NCI-H1092 (cell line): ENCODE measurements at regions not wholly inside any gene's neighbourhood (a gene's known extent, or its start where the extent isn't known, plus 50 kb on each side); places are given as distances from the start of the nearest gene placed in this dataset.
"Not testable (repeated sequence)": the region's sequence is repeated elsewhere in the genome, so short reads cannot be mapped to it uniquely, and the experiment has no call there.

ENCODE experiments used
- DNase-seq: peaks from one replicate; lab custom pipeline; 2025; lab: John Stamatoyannopoulos, UW

DNA sequence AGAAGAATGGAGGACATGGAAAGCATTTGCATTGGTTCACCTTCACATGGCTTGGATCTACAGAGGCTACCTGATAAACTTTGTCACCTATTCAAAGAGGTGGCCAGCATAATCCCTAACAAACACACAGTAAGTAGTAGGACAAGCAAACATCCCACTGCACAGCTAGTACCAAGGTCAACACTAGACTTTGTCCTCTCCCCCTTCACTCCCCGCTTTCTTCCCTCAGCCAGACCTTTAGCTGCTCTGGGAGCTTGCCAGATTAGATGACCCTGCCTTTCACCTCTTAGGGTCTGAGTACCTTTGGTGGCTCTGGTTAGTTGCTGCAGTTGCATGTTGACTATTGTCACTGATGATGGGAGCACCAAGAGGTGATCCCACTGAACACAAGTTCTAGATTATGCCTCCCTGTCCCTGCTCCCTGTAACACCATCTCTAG, 211.3 kb downstream of the CCDC74A start:
- DNase-seq: not testable (repeated sequence)

GRCh38 chr2:131753640-131754561, 226.2 kb downstream of the CCDC74A start:
- DNase-seq: no peak

DNA sequence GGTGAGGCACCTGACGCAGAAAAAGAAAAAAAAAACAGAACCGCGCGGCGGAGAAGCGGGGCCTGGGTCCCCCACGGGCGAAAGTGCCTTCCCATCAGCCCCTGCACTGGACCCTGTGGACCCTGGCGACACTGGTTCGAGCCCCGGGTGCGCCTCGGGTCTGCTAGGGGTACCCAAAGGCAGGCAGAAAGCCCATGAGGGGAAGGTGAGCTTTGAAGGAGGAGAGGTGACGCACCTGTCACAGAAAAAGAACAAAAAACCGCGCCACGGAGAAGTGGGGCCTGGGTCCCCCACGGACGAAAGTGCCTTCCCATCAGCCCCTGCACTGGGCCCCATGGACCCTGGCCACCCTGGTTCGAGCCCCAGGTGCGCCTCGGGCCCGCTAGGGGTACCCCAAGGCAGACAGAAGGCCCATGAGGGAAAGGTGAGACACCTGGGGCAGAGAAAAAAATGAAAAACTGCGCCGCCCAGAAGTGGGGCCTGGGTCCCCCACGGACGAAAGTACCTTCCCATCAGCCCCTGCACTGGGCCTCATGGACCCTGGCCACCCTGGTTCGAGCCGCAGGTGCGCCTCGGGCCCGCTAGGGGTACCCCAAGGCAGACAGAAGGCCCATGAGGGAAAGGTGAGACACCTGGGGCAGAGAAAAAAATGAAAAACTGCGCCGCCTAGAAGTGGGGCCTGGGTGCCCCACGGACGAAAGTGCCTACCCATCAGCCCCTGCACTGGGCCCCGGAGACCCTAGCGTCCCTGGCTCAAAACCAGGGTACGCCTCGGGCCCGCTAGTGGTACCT, 227.4 kb downstream of the CCDC74A start:
- DNase-seq: no peak

DNA sequence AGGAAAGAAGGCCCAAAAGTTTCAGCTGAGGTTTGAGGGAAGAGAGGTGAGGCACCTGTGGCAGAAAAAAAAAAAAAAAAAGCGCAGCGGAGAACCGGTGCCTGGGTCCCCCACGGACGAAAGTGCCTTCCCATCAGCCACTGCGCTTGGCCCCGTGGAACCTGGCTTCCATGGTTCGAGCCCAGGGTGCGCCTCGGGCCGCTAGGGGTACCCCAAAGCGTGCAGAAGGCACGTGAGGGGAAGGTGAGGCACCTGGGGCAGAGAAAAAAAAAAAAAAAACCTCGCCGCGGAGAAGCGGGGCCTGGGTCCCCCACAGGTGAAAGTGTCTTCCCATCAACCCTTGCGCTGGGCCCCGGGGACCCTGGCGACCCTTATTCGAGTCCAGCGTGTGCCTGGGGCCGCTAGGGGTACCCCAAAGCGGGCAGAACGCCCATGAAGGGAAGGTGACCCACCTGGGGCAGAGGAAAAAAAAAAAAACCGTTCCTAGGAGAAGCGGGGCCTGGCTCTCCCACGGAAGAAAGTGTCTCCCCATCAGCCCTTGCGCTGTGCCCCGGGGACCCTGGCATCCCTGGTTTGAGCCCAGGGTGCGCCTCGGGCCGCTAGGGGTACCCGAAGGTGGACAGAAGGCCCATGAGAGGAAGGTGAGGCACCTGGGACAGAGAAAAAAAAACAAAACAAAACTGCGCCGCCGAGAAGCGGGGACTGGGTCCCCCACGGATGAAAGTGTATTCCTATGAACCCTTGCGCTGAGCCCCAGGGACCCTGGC, 228.6 kb downstream of the CCDC74A start:
- no peak for DNase-seq

DNA sequence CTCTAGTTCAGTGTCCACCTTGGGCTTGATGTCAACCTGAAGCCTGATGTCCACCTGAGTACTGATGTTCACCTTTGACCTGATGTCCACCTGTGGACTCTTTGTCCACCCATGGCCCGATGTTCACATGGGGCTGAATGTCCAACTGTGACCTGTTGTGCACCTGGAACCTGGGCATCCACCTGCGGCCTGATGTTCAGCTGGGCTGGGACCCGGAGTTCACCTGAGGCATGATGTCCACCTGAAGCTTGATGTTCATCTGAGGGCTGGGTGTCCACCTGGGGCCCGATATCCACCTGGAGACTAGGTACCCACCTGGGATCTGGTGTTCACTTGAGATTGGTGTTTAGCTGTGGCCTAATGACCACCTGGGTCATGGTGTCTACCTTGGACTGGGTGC, 231.3 kb downstream of the CCDC74A start:
- not testable (repeated sequence) for DNase-seq

GRCh38 chr2:131774955-131775555, 247.4 kb downstream of the CCDC74A start:
- DNase-seq: not testable (repeated sequence)

- not testable (repeated sequence) for DNase-seq
Observed at GRCh38 chr2:131775903-131776506, 248.3 kb downstream of the CCDC74A start.

DNA sequence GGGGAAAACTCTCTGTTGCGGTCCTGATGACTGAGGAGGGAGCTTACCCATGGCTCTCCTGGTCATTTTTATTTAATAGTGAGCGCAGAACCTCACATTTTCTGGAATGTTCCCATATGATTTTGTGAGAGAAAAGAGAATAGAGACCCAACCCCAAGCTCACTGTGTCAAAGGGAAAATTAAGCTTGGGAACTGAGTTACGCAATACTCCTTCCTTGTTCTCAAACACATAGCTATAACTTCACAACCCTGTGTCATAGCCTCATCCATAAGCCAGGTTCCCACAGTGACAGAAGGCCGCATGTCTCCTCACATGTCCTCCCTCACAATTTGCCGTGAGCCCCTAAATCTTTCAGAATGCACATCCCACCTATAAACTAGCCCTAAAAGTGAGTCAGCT, 252.8 kb downstream of the CCDC74A start:
- not testable (repeated sequence) for DNase-seq

- DNase-seq: no peak
Observed at GRCh38 chr2:131801210-131801744, 273.6 kb downstream of the CCDC74A start.

DNA sequence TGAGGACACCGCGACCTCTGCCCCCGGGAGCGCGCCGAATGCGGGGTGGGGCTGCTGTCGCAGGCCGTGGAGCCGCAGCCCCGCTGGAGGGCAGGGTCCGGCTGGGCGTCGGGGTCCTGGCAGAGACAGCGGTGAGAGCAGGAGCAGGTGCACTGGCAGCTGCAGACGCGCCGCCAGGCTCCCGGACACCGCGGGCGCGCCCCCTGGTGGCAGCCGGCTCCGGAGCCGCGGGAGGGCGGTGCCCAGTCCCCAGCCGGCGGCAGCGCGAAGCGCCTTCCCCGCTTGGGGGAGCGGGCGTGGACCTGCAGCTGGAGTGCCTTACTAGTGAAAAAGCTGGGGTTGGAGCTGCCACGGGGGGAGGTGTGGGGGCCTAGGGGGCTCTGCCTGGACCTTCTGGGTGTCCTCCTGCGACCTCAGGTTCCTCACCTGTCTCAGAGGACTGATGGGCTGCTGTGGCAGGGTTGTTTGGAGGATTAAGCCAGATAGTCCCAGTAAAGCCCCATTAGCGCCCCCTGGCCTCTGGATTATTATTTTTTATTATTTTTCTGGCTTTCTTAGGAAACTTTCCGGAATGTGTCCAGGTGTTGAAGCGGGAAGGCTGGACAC, 274.2 kb downstream of the CCDC74A start:
- not testable (repeated sequence) for DNase-seq

DNA sequence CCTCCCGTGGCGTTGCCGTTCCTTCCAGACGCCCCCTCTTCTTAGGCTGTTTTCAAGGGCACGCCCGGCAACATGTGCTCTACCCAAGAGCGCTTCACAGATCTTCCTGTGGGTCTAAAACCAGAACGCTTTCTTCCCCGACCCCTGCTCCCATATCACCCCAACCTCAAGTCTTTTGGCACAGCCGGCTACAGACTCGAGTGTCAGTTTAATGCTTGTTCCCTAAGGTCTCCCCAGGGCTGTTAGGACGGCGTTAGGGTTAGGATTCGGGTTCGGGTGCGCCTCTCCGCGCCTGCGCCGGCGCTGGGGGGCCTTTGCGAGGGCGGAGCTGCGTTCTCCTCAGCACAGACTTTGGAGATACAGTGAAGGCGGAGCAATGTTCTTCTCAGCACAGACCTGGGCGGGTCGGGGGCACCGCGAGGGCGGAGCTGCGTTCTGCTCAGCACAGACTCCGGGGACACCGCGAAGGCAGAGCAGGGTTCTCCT, 274.7 kb downstream of the CCDC74A start:
- DNase-seq: not testable (repeated sequence)

GRCh38 chr2:131803237-131803636, 275.5 kb downstream of the CCDC74A start:
- not testable (repeated sequence) for DNase-seq

DNA sequence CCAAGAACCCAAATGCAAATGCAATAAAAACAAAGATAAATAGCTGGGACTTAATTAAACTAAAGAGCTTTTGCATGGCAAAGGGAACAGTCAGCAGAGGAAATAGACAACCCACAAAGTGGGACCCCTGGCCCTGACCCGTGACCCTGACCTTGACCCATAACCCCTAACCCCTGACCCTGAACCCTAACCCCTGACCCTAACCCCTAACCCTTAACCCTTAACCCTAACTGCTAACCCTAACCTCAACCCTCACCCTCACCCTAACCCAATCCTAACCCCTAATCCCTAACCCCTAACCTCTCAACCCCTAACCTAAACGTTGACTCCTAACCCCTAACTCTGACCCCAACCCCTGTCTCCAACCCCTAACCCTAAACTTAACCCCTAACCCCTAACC, 284.9 kb downstream of the CCDC74A start:
- not testable (repeated sequence) for DNase-seq

DNA sequence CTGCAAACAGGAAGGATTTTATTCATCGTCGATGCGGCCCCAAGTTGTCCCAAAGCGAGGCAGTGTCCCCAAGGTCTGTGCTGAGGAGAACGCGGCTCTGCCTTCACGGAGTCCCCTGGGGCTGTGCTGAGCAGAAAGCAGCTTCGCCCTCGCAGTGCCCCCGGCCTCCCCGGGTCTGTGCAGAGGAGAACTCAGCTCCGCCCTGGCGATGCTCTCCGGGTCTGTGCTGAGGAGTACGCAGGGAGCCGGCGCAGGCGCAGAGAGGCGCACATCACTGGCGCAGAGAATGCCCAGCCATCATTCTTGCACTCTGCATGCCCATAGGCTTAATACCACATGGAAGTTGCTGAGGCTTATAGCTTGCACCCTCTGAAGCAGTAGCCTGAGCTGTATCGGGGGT, 285.7 kb downstream of the CCDC74A start:
- not testable (repeated sequence) for DNase-seq

DNA sequence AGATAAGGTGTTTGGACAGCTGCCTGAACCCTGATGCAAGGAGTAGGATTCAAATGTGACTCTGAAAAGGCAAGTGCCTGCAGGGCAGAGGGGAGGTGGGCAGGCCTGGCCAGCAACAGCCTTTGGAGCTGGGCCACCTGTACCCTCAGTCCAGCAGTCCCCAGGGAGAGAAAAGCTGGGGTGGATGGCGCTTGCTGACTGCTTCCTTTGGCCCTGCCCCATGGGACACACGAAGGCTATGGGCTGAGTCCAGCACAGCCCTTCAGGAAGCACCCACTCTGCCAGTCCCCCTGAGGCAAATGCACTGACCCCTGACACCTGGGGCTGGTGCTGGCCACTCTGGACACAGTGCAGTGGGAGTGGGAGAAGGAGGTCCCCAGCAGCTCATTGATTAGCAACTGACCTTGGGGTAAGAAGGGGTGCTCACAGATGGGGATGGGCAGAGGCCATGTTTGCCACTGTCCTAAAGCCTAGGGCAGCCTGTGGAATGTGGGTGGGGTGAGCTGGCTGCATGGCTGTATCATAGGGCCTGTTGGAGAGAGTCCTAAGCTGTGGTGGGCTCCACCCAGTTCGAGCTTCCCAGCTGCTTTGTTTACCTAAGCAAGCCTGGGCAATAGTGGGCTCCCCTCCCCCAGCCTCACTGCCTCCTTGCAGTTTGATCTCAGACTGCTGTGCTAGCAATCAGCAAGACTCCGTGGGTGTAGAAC, 290.7 kb downstream of the CCDC74A start:
- not testable (repeated sequence) for DNase-seq

DNA sequence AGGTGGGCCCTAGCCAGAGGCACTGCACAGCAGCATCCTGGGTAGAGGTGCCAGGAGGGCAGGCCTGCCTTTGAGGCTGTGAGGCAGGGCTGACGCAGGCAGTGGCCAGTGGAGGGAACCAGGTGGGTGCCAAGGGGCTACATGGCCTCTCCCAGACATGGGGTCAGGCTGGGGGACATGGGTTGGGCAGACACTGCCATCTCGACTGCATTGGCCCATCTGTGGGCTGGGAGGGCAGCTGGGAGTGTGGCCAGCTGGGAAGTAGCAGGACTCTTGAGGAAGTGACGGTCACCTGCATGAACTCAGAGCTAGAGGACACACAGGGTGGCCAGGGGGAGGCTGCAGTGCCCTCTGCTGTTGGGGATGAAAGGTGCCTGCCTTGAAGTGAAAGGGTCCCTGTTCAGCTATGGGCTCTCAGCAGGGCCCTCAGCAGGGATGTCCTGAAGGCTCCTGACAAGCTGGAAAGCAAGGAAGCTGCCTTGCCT, 294.6 kb downstream of the CCDC74A start:
- not testable (repeated sequence) for DNase-seq

DNA sequence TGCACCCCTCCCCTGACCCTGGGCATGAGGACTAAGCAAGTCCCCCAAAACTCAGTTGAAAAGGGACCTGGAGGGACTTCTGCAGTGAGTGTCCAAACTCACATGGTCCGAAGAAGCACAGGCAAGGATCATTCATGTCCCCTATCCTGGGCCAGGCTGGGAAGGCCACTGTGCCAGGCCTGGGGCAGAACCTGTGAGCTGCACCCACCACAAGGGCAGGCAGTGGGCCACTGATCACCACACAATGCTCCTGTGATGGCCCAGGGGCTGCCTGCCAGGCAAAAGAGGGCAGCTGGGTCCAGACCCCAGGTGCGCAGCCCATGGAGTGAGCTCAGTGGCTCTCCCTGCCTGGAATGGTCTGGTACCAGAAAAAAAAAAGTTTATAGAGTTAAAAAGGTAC, 295.4 kb downstream of the CCDC74A start:
- not testable (repeated sequence) for DNase-seq

- DNase-seq: not testable (repeated sequence)
Observed at GRCh38 chr2:131824986-131825385, 297.3 kb downstream of the CCDC74A start.

DNA sequence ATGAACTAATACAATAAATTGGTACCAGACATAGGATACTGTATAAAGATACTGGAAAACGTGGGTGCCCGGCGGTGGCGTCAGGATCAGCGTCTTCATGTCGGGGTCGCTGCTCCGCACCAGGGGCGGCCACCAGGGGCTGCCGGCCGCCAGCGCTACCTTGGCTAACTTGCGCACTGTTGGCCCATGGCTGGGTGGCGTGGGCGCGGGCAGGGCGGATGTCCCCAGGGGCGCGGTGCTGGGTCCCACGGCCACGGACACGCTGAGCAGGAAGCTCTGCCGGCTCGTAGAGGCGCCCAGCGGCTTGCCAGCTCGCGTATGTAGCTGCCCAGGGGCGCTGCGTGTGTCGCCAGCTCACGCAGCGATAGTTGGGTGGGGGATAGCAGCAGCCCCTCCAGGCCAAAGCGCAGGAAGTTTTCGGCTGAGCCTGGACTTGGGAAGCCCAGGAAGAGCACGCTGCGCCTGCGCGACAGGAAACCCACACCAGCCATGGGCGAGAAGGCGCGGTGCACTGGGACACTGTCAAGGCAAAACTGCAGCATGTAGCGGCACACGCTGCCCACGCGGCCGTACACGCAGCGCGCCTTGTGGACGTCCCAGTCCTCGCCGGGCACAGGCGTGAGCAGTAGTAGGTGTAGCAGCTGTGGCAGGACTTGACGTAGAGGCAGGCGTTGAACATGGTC, 299.9 kb downstream of the CCDC74A start:
- DNase-seq: no peak
